BE2C (cell line): ENCODE measurements at regions not wholly inside any gene's neighbourhood (a gene's known extent, or its start where the extent isn't known, plus 50 kb on each side); places are given as distances from the start of the nearest gene placed in this dataset.
A peak's percentile ranks its signal among the peaks of the same experiment; 100 is the strongest.

Experiments used
- DNase-seq: peaks from one replicate; pipeline ENCODE4 v3.0.0-alpha.2; 2020
- H3K27me3 ChIP-seq: fragments of 250-450 bp; sonication (Bioruptor Pico); 2 replicates; pipeline ENCODE4 v1.5.1; 2020; ENCODE audit warnings: mild to moderate bottlenecking
- H3K36me3 ChIP-seq: fragments of 250-450 bp; sonication (Bioruptor Pico); 2 replicates; pipeline ENCODE4 v1.5.1; 2020; ENCODE audit warnings: mild to moderate bottlenecking
- H3K4me1 ChIP-seq: fragments of 250-450 bp; sonication (Bioruptor Pico); 2 replicates; pipeline ENCODE4 v1.5.1; 2020
- H3K4me3 ChIP-seq: 2 replicates; pipeline ENCODE4 v1.5.1; 2011; ENCODE audit warnings: low read depth, low read length
- H3K9me3 ChIP-seq: fragments of 250-450 bp; sonication (Bioruptor Pico); 2 replicates; pipeline ENCODE4 v1.5.1; 2020
- CTCF ChIP-seq: IDR thresholded peaks from 2 replicates; pipeline ENCODE4 v1.5.1; 2012; ENCODE audit warnings: mild to moderate bottlenecking, low read depth, low read length

- Histone ChIP-seq H3K27me3 (no peaks in the 10 kb centered on the region), H3K4me3 (no peak overlapping the region)
- no peak for DNase-seq
These were observed 77.1 kb upstream of the PRR5 start for GRCh38 chr22:44624689-44625420.

GRCh38 chr22:44623771-44624510 lies 78.1 kb upstream of the PRR5 start:
- peak; percentile 57 for DNase-seq
- H3K4me1 ChIP-seq = no peaks in the 10 kb centered on the region; the same call in 1 of the 2 replicates
- H3K4me3 ChIP-seq = no peak overlapping the region
- no peaks in the 10 kb centered on the region for H3K36me3 ChIP-seq
- H3K27me3 ChIP-seq = no peaks in the 10 kb centered on the region
- peak; percentile 51 for TF ChIP-seq CTCF
- H3K9me3 ChIP-seq = no peaks in the 10 kb centered on the region

More at GRCh38 chr22:44624689-44625420, 77.1 kb upstream of the PRR5 start:
- no peak for TF ChIP-seq CTCF
- no peaks in the 10 kb centered on the region; the same call in 1 of the 2 replicates for H3K4me1 ChIP-seq
- H3K9me3 ChIP-seq = no peaks in the 10 kb centered on the region
- H3K36me3 ChIP-seq = no peaks in the 10 kb centered on the region

GRCh38 chr22:44622679-44623078 lies 79.3 kb upstream of the PRR5 start:
- Histone ChIP-seq H3K4me3 (no peak overlapping the region), H3K27me3 (no peaks in the 10 kb centered on the region), H3K9me3 (no peaks in the 10 kb centered on the region), H3K36me3 (no peaks in the 10 kb centered on the region), H3K4me1 (no peaks in the 10 kb centered on the region; the same call in none of the 2 replicates)
- peak; percentile 32 for DNase-seq
- TF ChIP-seq CTCF = no peak

GRCh38 chr22:44622147-44622427 lies 79.9 kb upstream of the PRR5 start:
- TF ChIP-seq CTCF = no peak
- Histone ChIP-seq H3K27me3 (no peaks in the 10 kb centered on the region), H3K4me1 (no peaks in the 10 kb centered on the region; the same call in none of the 2 replicates), H3K9me3 (no peaks in the 10 kb centered on the region), H3K36me3 (no peaks in the 10 kb centered on the region), H3K4me3 (no peak overlapping the region)
- DNase-seq = peak; percentile 58

- no peaks in the 10 kb centered on the region; the same call in none of the 2 replicates for H3K4me1 ChIP-seq
- no peaks in the 10 kb centered on the region for H3K36me3 ChIP-seq
- no peak for DNase-seq
- H3K27me3 ChIP-seq = no peaks in the 10 kb centered on the region
- H3K9me3 ChIP-seq = no peaks in the 10 kb centered on the region
- no peak overlapping the region for H3K4me3 ChIP-seq
- no peak for TF ChIP-seq CTCF
These were observed 80.4 kb upstream of the PRR5 start for GRCh38 chr22:44621401-44622146.
